ENCODE measurements at regions not wholly inside any gene's neighbourhood (a gene's known extent, or its start where the extent isn't known, plus 50 kb on each side); places are given as distances from the start of the nearest gene placed in this dataset.
"Not testable (repeated sequence)": the region's sequence is repeated elsewhere in the genome, so short reads cannot be mapped to it uniquely, and the experiment has no call there.

DNA sequence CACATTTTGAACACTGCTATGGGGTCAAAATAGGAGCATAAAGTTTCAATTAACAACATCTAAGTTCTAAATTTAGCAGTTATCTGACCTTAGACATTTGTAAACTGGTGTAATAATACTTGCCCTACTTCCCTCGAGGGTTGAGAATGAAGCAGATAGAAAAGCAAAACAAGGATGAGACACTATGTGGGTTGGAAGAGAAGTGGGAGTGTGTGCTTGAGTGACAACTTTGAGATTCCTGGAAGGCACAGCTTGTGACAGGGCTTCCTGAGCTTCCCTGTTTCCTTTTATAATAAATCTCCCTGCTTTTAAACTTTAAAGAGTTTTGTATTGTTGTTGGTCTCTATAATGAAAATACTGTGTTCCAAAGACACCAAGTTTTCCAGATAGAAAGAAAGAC, 128.6 kb upstream of the CHST9 start:
- in situ Hi-C loops (cut with HindIII; ENCODE audit: low sequenced_read_pairs) = no loop called here

GRCh38 chr18:27312853-27313252, 127.7 kb upstream of the CHST9 start:
- in situ Hi-C loops (cut with HindIII; ENCODE audit: low sequenced_read_pairs) = no loop called here

DNA sequence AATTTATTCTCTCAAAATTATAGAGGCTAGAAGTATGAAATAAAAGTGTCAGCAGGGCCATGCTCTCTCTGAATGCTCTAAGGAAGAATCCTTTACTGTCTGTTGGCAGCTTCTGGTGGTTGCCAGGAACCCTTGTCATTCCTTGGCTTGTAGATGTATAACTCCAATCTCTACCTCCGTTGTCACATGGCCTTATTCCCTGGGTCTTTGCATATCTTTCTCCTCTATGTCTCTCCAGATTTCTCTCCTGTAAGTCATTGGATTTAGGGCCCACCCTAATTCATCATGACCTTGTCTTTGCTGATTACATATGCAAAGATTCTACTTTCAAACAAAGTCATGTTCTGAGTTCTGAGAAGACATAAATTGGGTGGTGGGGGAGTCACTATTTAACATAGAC, 127.0 kb upstream of the CHST9 start:
- in situ Hi-C loops (cut with HindIII; ENCODE audit: low sequenced_read_pairs) = no loop called here

GRCh38 chr18:27311114-27311513, 126.0 kb upstream of the CHST9 start:
- in situ Hi-C loops (cut with HindIII; ENCODE audit: low sequenced_read_pairs) = no loop called here

GRCh38 chr18:27301615-27302378, 116.7 kb upstream of the CHST9 start:
- in situ Hi-C loops (cut with HindIII; ENCODE audit: low sequenced_read_pairs) = no loop called here

DNA sequence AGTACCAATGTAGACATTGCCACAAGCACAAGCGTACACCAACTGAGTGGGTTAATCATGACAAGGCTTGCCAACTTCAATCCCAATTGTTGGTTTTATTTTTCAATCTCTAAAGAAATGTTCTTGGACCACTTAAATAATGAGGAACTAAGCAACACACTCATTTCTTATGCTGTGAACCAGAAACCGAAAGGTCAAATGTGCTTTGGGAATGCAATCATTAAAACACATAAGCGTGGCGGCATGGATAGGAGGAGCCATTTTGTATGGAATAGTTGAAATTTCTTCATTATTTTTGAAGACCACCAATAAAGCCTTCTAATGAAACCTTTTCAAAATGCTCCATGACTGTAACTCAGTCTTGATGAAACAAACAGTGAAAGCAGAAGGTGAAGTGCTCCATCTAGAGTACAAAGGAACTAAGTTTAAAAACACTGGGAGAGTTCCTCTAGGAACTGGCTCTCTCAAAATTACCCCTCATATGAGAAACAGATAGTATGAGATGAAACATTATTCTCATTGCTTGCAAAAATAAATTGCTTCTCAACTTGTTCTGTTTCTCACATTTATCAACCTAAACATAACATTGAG, 113.2 kb upstream of the CHST9 start:
- in situ Hi-C loops (cut with HindIII; ENCODE audit: low sequenced_read_pairs) = no loop called here

DNA sequence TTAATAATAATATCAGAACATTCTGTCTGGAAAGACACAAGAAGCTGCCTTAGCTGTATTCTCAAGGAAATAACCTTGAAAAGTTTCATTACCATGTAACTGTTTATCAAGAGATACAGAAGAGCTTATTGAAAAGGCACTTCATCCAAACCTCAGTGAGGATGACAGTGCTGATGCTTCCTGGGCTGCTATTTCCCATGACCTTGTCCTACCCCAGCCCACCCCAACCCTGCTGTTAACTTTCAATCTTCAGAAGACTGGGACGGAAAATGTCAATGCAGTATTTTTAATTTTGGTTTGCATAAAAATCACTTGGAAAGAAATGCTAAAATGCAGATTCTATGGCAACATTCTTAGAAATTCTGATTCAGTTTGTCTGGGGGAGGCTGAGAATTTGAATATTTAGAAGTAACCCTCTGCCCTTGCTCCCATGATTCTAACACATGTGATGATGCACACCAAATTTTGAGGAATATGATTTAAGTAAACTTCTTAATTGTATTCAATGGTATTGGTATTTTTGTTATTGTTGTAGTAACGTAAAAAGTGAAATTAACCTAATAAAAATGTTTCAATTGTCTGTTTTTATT, 101.0 kb upstream of the CHST9 start:
- in situ Hi-C loops (cut with HindIII; ENCODE audit: low sequenced_read_pairs) = not testable (repeated sequence)

GRCh38 chr18:27278131-27278530, 93.0 kb upstream of the CHST9 start:
- in situ Hi-C loops (cut with HindIII; ENCODE audit: low sequenced_read_pairs) = no loop called here

DNA sequence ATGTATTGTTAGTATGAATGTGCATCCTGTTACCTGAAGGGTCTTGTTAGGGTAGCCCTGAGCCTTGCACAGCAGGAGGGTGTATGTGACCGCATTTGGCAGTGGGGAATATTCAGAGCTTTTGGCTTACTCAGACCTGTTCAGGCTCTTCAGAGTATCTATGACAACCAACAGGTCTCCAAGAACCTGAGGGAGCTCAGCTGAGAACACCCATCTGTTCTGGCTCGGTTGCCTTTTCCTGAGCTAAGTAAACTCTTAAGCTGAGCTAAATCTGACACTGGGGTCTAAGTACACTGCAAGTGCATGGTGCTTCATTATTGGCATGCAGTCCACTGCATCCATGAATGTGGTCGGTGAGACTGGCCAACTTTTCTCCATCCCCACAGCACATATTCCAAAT, 92.4 kb upstream of the CHST9 start:
- in situ Hi-C loops (cut with HindIII; ENCODE audit: low sequenced_read_pairs) = no loop called here

DNA sequence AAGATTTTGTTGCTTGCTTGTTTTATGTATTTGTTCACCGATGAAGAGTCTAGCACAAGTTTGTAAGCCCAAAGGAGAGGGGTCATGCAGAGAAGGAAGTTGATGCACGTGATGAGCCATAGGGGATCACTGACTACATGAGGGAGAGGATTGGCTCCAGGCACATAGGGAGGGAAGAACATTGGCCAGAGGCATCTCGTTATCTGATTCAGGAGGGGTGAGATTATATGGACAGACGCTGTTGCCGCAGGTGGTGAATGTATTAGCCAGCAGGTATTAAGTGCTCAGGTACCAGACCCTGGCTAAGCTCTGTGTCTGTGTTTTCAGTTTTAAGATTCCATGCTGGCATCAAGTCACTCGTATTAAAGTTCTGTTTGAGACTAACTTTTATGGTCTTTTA, 91.8 kb upstream of the CHST9 start:
- in situ Hi-C loops (cut with HindIII; ENCODE audit: low sequenced_read_pairs) = no loop called here

- in situ Hi-C loops (cut with HindIII; ENCODE audit: low sequenced_read_pairs) = no loop called here
Measured at GRCh38 chr18:27276479-27276878, 91.4 kb upstream of the CHST9 start.

DNA sequence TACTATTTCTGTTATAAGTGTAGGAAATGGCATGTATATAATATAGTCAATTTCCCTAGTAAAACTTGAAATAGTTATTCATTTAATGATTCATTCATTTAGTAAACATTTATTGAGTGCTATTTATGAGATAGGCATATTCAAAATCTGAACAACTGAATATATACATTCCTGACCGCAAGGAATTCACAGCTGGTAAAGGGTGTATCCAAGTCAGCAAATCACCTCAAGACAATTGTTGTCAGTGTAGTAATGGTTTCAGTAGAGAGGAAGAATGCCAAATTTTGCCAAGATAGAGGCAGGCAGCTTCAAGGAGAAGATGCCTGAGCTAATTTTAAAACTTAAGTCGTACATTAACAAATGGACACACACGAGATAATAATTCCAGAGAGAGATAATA, 89.8 kb upstream of the CHST9 start:
- in situ Hi-C loops (cut with HindIII; ENCODE audit: low sequenced_read_pairs) = no loop called here

- in situ Hi-C loops (cut with HindIII; ENCODE audit: low sequenced_read_pairs) = no loop called here
Measured at GRCh38 chr18:27270508-27270907, 85.4 kb upstream of the CHST9 start.

DNA sequence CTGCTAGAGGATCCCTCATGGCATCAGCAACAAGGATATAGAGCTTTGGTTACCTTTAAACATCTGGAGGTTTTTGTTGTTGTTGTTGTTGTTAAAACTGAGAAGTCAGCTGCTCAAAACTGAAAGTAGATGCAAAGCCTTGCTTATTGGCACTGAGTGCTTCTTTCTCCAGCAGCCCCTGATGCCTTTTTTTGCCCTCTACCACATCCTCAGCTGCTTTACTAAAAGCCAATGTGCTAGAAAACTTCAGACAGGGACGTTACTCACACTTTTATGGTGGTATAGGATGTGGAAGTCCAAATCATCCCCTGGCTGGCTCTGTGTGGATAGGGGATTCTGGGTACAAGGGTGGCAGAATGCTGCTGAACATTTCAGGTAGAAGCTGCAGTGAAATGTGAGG, 78.3 kb upstream of the CHST9 start:
- in situ Hi-C loops (cut with HindIII; ENCODE audit: low sequenced_read_pairs) = no loop called here

DNA sequence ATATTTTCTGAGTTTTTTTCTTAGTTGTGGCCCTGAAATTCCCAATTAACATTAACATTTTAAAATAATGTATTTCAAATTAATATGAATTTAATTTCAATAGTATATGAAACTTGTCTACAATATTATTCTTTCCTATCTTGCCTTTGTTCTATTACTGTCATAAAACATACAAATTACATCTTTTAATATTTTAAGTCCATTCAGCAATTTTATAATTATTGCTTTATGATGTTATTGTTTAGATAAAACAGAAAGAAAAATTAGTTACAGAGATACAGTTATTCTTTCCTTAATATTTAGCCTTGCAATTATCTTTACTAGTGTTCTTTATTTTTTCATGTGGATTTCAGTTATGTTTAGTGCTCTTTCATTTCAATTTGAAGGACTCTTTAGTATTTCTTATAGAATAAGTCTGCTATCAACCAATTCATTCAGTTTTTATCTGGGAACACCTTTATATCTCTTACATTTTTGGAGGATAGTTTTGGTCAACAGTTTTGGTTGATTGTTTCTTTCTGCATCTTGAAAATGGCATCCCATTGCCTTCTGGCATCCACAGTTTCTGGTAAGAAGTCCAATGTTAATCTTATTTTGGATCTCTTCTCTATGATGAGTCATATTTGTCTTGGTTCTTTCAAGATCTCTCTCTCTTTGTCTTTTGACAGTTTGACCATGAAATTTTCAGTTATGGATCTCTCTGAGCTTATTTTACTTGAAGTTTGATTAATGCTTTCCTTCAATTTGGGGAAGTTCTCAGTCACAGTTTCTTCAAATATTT, 76.9 kb upstream of the CHST9 start:
- in situ Hi-C loops (cut with HindIII; ENCODE audit: low sequenced_read_pairs) = no loop called here

GRCh38 chr18:27253571-27253970, 68.5 kb upstream of the CHST9 start:
- in situ Hi-C loops (cut with HindIII; ENCODE audit: low sequenced_read_pairs) = no loop called here

- in situ Hi-C loops (cut with HindIII; ENCODE audit: low sequenced_read_pairs) = no loop called here
Measured at GRCh38 chr18:27250471-27250870, 65.4 kb upstream of the CHST9 start.

DNA sequence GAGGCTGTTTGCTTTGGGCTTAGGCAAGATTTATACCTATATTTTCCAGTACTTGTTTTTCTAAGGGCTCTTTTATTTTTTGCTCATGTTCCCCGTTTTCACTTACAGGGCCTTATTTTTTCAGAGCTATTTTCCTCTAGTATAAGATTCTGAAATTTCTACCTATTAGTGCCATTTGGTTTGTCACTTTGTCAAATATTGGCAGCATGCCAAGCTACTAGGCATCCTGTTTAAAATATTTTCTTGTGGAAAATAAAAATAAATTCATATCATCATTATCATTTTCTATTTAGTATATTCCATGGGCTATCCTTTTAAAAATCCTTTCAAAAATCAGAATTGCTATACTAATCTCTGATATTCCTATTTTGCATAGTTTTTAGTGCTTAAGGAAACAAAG, 64.8 kb upstream of the CHST9 start:
- in situ Hi-C loops (cut with HindIII; ENCODE audit: low sequenced_read_pairs) = no loop called here

- in situ Hi-C loops (cut with HindIII; ENCODE audit: low sequenced_read_pairs) = no loop called here
Measured at GRCh38 chr18:27244259-27244658, 59.2 kb upstream of the CHST9 start.

- in situ Hi-C loops (cut with HindIII; ENCODE audit: low sequenced_read_pairs) = no loop called here
Measured at GRCh38 chr18:27242392-27243047, 57.4 kb upstream of the CHST9 start.

DNA sequence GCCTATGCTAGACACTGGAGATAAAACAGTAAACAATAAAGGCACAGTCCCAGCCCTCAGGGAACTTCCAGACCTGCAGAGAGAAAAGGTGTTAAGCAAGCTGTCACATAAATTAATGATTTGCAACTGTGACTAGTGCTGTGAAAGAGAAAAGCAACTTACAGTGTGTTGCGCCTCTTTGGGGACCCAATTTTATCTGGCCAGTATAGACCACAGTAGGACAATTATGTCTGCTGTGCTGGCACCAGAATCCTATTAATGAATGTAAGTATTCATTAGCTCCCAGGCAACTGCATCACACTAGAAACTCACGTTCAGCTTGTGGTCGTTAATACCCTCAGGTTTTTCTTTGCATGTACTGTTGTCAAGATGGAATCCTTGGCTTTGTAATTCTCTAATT, 55.3 kb upstream of the CHST9 start:
- in situ Hi-C loops (cut with HindIII; ENCODE audit: low sequenced_read_pairs) = no loop called here
